SKM-1 treated with dmso at 0.1 percent for 144 hours (cell line): ENCODE measurements at regions not wholly inside any gene's neighbourhood (a gene's known extent, or its start where the extent isn't known, plus 50 kb on each side); places are given as distances from the start of the nearest gene placed in this dataset.

Experiments used
- DNase-seq: peaks from one replicate; lab custom pipeline; 2025; ENCODE audit not compliant: unreplicated experiment; lab: John Stamatoyannopoulos, UW

- DNase-seq = no peak
These were observed 359.6 kb downstream of the DEPDC1B start for GRCh38 chr5:60340326-60340725.

- no peak for DNase-seq
These were observed 360.2 kb downstream of the DEPDC1B start for GRCh38 chr5:60339691-60340201.

GRCh38 chr5:60338846-60339245, 361.1 kb downstream of the DEPDC1B start:
- DNase-seq = no peak

GRCh38 chr5:60336491-60336890, 363.5 kb downstream of the DEPDC1B start:
- DNase-seq = no peak

DNA sequence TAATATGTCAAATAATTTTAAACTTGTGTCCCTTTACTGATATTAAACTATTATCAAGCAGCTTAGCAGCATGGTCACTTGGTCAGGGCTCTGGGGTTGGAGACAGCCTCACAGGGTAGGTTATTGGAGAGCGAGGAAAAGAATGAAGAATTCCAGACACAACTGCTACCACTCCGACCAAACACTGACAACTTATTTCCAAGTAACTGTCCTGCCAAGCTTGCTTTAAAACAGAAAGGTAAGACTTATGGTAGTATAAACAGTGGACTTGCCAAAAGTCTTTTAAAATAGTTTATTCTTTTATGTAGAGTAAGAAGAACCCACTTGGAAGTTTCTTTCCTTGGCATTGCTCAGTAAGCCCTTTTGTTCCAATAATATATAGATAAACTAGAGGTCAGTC, 364.1 kb downstream of the DEPDC1B start:
- DNase-seq = no peak

DNA sequence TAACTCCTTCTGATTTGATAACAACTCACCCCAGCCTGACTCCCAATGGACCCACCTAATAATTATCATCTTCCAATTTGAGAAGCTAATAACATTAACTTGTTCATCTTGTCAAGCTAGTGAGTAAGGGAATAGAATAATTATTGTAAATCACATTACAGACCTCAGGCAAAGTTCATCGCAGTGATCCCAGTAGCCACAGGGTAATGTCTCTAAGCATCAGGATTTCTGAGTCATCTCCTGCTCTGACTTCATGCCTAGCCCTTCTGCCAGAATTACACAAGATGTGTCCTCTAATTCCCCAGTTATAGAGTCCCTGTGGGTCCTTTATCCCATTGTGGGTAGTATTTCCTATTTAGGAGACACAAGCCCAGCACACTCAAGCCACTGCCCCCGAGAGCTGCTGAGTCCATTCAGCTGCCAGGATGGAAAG, 365.7 kb downstream of the DEPDC1B start:
- DNase-seq = no peak

GRCh38 chr5:60333005-60333571, 366.9 kb downstream of the DEPDC1B start:
- DNase-seq = no peak

DNA sequence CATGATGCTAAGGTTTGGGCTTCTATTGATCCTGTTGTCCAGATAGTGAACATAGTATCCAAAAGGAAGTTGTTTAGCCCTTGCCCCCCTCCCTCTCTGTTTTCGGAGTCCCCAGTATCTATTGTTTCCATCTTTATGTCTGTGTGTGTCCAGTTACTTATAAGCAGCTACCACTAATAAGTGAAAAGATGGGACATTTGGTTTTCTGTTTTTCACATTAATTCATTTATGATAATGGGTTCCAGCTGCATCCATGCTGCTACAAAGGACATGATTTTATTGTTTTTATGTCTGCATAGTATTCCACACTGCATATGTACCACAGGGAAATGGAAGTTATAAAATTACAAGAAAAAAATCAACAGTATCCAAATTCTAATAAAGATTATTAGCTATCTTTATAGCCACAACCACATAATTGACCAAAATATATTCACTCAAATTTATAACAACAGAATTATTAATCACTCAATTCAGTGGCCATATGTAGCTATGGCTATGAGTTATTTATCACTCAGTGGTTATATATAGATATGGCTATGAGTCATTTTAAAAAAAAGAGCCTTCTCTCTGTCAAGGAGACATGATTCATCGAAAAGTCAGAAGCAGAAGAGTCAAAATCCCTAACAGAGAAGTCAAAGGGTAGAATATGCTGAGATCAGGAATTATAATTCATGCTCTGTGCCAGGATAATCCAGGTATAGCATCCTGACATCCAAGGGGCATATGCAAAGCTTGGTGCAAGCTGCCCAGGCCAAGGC, 367.5 kb downstream of the DEPDC1B start:
- no peak for DNase-seq

GRCh38 chr5:60330236-60330635, 369.7 kb downstream of the DEPDC1B start:
- DNase-seq = no peak

- no peak for DNase-seq
These were observed 374.1 kb downstream of the DEPDC1B start for GRCh38 chr5:60325870-60326269.

DNA sequence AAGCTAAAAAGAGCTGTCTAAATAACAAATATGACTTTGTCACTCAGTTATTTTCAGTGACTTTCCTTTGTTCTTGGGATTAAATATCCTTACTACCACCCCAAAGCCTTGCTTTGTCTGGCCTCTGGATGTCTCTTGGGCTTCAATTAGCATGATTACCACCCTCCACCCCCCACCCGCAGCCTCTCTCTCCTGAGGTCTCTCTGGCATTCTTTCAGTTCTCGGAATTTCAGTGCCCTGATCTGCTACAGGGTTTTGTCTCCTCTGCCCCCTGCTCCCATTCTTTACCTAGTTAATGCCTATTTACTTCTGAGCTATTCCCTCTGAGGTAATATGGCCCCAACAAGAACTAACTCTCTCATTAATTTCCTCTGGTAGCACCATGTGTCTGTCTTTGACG, 376.4 kb downstream of the DEPDC1B start:
- no peak for DNase-seq

GRCh38 chr5:60312098-60312497, 387.9 kb downstream of the DEPDC1B start:
- no peak for DNase-seq

DNA sequence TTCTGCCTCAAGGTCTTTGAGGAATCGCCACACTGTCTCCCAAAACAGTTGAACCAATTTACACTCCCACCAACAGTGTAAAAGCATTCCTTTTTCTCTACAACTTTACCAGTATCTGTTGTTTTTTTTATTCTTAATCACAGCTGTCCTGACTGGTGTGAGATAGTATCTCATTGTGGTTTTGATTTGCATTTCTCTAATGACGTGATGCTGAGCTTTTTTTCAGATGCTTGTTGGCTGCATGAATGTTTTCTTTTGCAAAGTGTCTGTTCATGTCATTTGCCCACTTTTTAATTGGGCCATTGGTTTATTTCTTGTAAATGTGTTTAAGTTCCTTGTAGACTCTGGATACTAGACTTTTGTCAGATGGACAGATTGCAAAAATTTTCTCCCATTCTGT, 400.0 kb downstream of the DEPDC1B start:
- no peak for DNase-seq

DNA sequence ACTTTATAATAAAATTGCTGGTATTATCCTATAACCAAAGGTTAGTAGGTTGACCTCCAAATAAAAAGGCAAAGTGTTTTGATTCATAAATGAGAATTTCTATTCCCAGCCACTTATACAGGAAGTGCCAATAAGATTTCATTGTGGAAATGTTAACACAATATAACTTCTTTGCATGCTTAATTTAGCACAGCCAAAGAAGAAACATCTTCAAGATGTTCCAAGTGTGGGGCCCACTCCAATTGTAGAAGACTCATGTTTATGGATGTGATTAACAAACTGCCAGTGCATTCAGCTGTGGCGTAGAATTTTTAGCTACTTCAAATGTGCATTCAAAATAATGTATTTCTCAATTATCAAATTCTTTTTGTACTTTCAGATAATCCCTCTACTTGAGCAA, 402.3 kb downstream of the DEPDC1B start:
- no peak for DNase-seq

GRCh38 chr5:60295423-60295822, 401.9 kb upstream of the PDE4D start:
- peak; percentile 27 for DNase-seq

GRCh38 chr5:60293518-60293917, 400.0 kb upstream of the PDE4D start:
- DNase-seq = no peak

- peak; percentile 80 for DNase-seq
These were observed 393.7 kb upstream of the PDE4D start for GRCh38 chr5:60287174-60287771.

GRCh38 chr5:60285910-60286309, 392.4 kb upstream of the PDE4D start:
- no peak for DNase-seq

DNA sequence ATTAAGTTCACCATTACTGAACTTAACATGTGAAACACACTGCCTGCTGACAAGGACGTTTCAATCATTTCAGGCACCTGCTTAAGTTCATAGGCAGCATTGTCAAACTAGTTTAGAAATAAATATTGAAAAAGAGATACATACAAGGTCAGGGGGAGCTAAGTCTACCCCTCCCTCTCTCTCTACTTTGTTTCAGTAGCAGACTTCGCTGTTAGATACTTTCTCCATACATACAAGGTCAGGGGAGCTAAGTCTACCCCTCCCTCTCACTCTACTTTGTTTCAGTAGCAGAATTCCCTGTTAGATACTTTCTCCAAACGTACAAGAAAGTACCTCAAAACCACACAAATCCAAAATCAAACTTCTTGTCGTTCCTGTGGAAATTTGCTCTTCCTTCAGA, 387.4 kb upstream of the PDE4D start:
- no peak for DNase-seq

DNA sequence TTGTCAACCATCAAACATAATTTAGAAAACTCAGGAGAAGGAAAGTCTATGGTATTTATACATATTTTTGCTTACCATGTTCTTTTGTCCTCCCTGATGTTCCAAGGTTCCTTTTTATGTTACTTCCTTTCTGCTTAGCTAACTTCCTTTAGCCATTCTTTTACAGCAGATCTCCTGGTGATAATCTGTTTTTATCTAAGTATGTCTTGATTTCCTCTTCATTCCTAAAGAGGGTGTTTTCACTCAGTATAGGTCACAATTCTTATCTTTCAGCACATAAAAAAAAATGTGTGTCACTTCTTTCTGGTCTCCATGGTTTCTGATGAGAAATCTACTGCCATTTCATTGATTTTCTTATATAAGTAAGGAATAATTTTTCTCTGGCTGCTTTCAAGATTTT, 384.4 kb upstream of the PDE4D start:
- no peak for DNase-seq

- no peak for DNase-seq
These were observed 381.2 kb upstream of the PDE4D start for GRCh38 chr5:60274747-60275146.

DNA sequence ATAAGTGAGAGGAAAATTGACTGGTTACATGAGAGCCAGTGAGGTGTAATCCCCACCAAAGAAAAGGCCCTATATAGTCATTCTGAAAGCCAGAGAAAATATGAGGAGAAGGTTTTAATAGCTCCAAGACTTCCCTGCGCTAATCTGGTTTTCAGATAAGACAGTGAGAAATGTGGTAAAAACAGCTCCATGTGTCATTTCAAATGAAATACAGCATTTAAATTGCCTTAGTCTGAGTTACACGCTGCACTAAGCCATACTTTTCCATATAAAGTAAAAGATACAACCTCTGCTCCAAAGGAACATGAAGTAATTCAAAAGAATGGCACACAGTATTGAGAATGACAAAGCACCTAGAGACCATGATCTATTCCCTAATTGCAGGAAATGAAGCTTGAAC, 378.0 kb upstream of the PDE4D start:
- no peak for DNase-seq
